ENCODE measurements at regions not wholly inside any gene's neighbourhood (a gene's known extent, or its start where the extent isn't known, plus 50 kb on each side); places are given as distances from the start of the nearest gene placed in this dataset.
A peak's percentile ranks its signal among the peaks of the same experiment; 100 is the strongest.

DNA sequence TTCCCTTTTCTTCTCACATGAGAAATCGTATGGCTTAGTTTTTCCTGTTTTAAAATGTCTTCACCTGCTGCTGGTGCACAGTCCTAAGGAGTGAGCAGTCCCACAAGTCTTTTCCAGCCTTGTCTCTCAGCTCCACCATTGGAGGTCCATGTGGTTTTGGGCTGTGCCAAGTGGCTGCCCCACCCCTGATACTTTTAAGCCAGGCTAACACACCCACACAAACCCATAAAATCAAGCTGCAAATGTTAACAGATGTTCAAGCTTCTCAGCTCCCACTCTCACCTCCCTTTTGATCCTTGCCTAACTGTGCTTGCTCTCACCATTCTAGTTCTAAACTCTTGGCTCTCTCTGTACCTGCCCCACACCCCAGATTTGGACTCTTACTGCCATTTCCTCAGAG, 74.5 kb upstream of the COL24A1 start:
- DNase-seq (ENCODE audit: low read depth in 2 of 3, low spot score in 2 of 3) = no peak

DNA sequence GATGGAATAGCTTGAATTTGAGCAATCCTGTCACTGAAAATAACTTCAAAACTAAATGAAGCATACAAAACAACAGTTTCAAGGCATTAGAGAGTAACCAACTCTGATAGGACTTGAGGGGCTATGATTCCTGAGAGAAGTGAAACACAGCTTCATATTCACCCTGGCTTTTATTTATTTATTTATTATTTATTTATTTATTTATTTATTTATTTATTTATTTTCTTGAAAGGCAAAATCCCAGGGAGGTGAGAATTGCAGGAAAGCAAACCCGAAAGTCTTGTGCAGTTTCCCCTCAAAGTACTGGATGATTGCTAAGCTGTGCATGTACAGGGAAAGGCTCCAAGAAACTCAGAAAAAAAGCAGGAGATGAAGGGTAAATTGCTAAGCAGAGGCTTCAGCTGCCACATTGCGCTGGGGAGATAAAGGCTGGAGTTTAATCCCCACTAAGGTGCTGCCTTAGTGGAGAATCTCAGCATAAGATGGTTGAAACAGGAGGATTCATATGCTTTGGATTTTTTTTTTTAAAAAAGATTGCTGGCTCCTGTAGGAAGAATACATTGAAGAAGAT, 72.9 kb upstream of the COL24A1 start:
- no peak for DNase-seq (ENCODE audit: low read depth in 2 of 3, low spot score in 2 of 3)

DNA sequence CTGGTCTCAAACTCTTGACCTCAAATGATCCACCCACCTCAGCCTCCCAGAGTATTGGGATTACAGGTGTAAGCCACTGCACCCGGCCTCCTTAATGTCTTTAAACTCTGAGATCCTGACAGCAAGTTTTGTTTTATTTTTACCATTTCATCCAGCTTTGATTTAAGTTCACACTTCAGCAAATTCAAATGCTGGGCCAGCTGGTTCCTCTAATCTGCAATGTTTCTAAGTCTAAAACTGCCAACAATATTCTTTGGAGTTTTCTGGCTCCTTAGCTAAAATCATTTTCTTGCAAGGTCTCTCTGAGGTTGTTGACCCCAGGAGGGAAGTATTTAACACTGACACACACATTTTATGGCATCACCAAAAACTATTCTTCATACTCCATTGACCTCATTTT, 72.0 kb upstream of the COL24A1 start:
- no peak for DNase-seq (ENCODE audit: low read depth in 2 of 3, low spot score in 2 of 3)

DNA sequence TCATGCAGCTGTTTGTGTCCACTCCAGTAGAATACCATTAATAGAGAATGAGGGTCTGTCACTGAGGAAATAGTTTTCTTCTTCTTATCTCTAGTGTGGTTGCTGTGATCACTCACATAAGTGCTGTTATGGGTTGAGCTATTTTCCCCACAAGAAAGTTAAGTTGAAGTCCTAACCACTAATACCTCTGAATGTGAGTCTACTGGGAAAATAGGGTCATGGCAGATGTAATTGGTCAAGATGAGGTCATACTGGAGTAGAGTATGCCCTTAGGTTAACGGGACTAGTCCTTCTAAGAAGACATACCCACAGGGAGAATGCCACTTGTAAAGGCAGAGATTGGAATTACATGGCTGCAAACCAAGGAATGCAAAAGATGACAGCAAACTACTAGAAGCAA, 70.5 kb upstream of the COL24A1 start:
- DNase-seq (ENCODE audit: low read depth in 2 of 3, low spot score in 2 of 3) = no peak

DNA sequence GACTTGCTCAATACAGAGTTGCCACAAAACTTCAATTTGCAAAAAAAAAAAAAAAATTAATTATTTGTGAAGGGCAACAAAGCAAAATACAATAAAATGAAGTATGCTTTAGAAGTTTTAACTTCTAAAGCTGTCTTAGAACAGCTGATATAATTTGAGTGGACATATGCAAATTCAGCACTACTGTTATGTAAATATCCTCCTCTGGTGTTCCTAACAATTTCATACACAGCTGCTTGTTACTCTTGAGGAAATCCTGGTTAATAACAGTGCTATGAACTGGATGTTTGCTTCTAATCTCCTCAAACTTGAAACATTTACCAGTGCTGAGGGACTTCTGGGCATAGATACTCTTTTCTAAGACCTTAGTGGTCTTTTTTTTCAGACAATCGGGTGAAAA, 69.6 kb upstream of the COL24A1 start:
- no peak for DNase-seq (ENCODE audit: low read depth in 2 of 3, low spot score in 2 of 3)

DNA sequence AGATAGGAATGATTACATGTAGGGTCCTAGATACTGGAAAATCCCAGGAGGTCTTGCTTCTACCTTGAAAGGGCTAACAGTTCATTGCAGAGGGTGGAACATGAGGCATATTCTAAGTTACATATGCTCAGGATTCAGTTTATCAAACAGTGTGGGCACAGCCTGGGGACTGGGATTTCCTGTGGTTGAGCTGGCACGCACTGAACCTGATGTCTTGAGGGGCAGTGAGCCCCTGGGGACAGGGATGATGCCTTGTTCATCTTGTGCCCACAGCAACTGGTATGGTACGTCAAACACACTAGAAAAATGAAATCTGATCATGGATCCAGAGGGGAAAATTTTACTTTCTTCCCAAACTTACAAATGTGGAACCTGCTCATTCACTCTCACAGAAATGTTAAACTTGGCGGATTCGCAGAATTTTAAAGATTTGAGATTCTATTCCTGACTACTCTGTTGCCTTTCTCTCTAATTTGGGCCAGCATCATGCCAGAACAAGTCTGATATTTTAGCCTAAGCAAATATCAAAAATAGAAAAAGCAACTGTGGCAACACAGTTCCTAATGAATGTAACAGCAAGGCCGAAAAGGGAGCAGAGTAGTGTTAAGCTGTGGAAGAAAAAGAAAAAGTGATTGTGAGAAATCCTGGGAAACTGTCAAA, 68.2 kb upstream of the COL24A1 start:
- DNase-seq (ENCODE audit: low read depth in 2 of 3, low spot score in 2 of 3) = peak in 2 of 3 donors; percentile 37 to 64

DNA sequence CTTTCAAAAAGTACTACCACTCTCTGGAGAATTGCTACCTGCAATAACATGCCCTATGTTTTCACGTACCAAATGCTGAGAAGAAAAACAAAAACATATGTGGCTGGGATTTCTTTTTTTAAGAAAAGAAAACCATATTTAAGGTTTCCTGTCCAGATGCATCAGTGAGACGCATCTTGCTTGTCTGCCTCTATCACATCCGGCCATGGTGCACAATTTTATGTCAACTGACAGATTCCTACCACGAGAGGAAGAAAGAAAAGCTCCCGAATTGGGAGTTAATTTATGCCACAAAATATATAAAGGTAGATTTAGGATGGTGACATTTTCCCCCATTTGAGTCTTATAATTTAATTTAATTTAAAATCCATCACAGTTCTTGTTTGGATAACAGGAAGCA, 62.3 kb upstream of the COL24A1 start:
- peak in 2 of 3 donors; percentile 84 to 93 for DNase-seq (ENCODE audit: low read depth in 2 of 3, low spot score in 2 of 3)

DNA sequence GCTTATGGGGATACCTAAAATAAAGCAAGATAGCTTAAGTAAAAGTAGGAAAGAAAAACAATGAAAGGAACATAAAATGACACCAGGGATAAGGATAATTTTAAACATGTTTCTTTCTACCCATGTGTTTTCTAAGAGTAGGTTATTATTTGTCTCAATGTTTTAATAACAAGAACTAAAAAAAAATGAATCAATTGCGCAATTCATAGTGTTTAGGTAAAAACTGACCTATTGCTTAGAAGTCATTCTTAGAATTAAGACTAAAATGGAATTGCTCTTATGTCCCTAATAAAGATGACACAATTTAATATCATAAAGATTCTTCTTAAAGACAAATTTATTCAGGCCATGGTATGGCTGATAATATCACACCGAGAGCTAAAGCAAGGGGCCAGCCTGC, 58.0 kb upstream of the COL24A1 start:
- DNase-seq (ENCODE audit: low read depth in 2 of 3, low spot score in 2 of 3) = no peak

DNA sequence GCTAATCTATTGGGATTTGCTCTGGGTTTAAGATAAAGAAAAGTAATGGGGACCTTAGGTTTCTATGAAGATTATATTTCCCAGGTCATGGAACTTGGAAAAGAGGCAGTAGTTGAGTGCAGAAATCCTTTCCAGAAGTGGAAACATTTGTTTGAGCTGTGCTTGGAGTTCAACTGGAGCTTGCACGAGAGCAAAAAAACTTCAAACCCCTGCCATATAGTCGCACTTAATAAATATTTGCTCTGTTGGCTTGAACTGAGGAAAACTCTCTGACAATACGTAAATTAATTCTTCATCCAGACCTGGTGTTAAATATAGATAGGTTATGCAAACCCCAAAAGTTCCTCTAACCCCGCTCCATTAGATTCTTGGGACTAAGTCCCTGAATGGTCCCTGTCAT, 52.8 kb upstream of the COL24A1 start:
- DNase-seq (ENCODE audit: low read depth in 2 of 3, low spot score in 2 of 3) = no peak

DNA sequence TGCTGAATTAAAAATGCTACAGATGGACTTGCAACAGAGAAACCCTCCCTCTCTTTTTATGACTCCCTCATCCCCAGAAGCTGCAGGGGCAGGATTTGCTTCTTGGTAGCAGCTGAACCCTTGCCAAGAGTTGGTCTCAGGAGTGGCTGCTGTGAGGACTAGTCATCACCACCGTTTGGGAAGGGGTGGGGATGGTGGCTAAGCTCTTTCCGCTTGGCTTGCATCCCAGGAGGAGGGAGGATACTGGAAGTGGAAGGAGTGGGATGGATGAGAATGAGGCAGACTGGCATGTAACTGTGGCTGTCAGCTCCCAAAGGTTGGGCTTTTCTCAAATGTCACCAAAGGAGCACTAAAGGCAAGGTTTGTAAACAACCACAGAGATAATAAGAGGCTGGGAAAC, 50.8 kb upstream of the COL24A1 start:
- DNase-seq (ENCODE audit: low read depth in 2 of 3, low spot score in 2 of 3) = no peak

Measured in hematopoietic multipotent progenitor cell (in vitro differentiated cells).